ENCODE measurements at regions not wholly inside any gene's neighbourhood (a gene's known extent, or its start where the extent isn't known, plus 50 kb on each side); places are given as distances from the start of the nearest gene placed in this dataset.

DNA sequence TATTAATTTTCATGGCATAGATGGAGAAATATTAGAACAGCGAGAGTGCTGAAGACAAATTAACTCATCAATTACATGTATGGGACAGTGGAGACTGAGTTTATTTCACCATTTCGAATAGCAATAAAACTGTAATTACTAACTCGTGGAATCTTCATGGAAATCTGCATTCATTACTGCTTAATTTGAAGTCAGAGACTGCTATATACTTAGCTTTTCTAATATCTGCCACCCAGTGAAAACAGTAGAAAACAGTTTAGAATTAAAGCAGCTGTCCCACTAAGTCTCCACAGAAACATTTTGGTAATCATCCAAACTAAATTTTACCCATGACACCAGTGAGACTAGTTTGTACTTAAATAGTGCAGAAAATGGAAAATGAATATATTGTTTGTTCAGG lies 56.8 kb downstream of the IZUMO3 start:
- no peak for DNase-seq

DNA sequence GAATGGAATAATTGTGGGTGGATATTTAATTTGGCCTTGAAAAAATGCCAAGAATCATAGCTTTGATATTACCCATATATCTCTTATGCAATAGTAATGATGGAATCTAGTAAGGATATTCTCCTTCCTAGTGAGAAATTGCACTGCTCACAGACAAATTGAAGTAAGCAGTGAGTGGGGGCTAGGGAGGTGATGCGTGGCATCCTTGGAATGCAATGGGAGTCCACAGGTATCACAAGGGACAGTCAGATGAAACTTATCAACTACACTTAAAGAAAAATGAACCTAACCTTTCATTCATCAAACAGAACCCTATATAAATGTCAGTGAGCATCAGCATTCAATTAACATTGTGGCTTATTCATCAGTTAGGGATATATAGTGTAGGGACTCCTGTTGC lies 57.8 kb downstream of the IZUMO3 start:
- no peak for DNase-seq

DNA sequence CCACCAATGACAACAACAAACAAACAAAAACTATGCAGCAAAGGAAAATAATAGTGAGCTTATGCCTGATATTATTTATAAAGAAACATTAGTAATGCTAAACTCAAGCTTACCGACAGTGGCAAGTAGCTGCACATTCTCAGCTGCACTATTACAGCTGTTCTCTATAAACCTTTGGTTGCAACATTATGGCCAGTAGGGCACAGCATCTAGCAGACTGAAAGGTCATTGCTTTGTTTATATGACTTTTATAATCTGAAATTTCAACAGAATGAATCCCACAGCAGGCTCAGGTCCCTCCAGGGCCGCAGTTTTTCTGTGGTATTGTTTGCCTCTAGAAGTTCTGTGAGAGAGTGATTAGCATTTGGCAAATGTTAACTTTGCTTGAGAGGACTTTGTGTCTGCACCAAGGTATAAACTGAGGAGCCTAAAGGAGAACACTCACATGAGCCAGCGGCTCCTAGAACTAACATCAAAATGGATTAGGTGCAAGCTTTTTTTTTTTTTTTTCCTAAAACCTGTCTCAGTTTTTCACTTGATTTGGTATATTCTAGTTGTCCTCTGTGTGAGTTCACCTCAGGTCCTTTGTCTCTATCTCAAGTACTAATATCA lies 58.3 kb downstream of the IZUMO3 start:
- DNase-seq: no peak

DNA sequence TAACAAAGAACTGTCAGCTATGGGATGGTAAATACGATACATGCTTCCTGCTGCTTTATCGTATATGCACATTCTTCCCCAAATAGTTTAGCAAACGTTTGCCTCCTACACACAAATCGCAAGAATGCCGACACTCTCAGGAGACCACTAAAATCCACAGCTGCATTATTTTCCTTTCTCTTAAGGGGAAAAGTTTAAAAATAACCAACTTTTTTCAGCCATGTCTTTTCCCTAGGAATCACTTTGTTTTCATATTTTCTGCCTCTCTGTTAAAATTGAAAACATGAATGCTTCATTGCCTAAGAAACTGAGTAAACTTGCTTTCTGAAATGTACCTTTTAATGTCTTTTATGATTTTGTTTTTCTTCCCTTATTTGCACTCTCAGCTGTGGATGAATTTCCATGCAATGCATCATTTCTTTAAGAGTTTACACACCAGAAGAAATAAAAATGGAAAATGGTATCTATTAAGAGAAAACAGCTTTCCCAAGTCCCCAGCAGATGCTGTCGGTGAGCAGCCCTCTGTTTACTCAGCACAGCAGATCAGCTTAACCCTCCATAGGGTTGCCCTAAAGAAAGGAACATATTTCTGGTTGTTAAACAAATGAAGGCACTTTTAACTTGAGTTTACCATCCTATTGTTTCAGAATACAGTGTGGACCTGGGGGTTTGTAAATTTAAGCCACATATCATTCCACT lies 66.2 kb downstream of the IZUMO3 start:
- no peak for DNase-seq

DNA sequence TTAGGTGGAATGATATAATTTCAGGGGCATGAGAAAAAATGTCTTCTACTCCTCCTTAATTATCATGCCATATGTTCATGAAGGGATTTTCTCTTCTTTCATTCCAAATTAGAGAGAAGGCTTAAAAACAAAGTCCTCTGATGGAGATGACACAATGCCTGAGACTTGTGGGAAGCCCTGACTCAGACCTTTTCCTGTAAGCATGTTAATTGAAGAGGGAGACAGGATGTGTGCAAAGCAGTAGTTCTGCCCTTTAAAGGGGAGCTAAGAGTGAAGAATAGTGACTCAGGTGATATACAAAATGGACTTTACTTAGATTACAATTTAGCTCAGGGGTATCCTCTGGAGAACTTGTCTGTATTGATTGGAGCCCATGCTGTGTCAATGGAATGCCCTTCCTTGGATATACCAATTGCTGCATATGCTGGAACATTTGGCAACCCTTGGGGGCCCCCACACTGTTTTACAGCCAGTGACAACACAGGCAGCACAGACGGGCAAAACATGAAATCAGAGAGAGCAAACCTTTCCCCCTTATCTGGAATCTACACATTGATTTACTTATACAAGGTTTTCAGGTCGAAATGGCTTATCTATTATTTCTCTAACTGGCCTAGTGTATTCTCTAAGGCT lies 81.3 kb downstream of the IZUMO3 start:
- no peak for DNase-seq

DNA sequence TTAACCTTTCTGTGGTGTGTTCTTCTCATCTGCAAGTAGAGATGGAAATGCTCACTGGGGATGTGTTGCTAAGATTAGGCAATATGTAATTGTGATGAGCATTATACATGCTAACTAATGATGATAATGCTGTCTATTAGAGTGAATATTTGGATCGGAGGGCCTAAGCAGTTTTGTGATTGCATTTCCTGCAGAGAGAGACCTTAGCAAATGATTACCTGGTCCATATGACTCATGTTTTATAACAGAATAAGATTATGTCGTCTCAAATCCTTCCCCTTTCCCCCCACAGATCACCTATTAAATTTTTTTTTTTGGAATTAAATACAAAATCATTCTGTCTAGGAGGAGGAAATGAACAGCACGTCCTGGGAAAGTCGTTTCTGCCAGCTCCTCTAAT lies 82.7 kb downstream of the IZUMO3 start:
- DNase-seq: no peak

DNA sequence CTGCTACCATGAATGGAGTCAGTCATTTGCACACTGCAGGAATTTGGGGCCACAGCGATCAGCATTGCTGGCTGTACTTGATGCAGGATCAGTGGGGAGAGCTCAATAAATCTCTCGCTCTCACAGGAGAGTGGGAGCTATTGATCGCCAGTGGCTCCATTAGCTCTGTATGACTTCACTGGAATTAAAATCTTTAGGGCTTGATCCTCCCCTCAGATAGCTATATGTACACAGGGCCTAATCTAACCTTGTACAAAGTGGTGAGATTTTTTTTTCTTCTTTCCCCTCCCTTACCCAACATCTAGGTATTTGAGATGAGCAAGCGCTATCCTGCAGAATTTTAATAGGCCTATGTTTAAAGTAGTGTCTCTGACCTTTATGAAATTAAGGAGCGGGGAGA lies 84.9 kb downstream of the IZUMO3 start:
- no peak for DNase-seq

DNA sequence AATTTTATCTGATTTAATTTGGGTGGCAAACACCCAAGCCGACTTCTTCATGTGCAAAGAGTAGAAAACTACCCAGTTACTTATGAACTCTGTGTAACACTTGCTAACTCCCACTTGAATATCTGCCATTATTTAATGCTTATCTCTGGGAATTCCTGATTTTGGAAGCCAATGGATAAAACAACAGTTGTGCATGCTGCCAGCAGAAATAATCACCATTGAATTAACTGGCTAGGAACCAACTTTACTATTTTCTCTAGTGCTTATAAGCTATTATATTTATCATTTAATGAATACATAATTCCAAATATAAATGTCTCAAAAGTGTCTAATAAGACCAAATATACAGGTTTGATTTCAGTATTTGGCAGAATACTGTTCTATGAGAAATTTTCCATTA lies 85.7 kb downstream of the IZUMO3 start:
- no peak for DNase-seq

DNA sequence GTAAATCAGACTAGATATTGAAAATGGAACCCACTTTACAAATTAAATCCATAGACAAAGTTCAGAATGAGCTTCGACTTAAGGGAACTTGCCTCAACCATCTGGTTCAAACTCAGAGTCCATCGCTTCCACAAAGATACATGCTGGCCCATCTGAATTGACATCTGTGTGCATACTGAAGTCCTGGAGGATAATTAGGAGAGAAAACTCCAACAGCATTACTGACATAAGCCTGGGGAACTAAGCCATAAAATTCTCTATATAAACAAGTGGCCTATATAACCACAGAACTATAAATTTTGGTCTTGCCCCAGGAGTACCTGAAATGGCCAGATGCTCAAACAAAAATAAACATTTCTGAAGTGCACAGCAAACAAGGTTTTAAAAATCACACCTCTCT lies 94.4 kb downstream of the IZUMO3 start:
- no peak for DNase-seq

DNA sequence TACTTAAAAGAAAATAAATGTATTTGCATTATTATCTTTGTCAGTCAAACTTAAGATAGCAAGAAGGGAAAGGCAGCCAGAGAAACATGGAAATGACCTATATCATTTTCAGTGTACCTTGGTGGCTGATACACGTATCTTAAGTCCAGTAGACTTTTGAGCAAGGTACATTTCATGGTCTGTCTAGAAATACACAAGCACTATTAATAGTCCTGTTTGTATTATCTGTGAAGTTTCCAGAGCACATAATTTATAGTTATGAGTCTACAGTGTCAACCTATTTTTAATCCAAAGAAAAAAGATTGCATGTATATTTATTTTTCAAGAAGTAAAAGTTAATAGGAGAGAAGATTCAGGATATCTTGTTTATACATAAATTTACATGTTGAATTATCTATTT lies 95.7 kb downstream of the IZUMO3 start:
- no peak for DNase-seq

DNA sequence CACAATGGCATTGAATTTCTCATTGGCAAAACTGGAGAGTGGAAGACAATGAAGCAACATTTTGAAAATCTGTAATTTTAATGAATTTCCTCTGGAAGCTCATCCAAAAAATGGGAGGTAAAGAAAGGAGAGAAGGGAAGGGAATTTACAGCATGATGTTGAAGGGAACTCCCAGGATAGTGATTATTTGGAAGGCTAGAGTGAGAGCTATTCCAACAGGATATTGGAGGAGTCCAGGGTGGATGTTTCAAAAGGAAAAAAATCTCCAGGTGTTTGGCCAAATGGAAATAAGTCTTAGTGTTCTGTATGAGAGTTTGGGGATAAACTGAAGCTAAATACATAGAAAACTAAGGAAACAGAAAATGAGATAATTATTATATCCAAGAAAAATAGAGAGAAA lies 106.2 kb downstream of the IZUMO3 start:
- DNase-seq: no peak

DNA sequence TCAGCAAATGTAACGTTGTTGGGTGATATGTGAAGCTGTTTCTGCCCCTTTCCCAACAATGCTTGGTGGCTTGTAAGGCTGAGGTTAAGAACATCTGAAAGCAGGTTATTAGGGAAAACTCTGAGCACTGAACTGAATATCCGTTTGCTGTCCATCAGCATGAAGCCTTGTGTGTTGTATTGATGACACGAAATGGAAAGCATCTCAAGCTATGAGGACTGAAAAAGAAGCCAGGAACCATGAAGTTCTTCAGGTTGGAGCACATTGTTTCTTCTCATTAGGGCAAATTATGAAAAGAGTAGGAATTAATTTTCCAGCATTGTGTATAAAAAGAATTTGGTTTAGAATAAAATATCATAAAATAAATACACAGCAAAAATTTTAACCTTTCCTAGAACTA lies 106.8 kb downstream of the IZUMO3 start:
- no peak for DNase-seq

DNA sequence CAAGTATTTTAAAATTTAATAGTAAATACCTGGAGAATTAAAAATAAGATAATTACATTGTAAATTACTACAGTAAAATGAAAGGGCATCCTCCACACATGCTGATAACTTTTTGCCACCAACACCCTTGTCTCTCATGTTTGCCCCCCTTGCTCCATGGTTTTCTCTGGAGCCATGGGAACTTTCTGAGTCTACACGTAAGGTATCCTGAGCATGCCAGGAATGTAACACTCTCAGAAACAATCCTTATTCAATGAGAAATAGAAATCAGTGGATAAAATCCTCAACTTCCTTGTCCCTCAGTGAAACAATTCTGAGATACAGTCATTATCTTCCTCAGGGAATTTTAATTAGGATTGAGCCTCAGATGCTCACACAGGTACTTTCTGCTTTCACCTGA lies 108.9 kb downstream of the IZUMO3 start:
- no peak for DNase-seq

DNA sequence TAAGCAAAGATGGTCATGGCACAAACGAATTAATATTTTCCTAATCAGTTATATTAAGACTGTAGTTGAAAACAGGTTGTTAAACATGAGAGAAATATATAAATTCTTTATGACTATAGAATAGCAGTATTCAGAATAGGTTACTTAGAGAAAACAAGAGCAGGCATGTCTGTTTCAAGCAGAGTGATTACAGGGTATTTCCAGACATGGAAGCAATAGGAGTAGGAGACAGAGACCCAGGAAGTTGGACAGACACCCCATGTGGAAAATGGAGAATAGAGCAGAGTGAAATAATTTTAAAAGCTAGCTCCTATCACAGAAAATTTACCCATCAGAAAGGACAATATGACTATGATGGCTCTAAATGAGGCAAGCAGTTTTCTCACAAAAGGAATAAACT lies 111.5 kb downstream of the IZUMO3 start:
- DNase-seq: no peak

DNA sequence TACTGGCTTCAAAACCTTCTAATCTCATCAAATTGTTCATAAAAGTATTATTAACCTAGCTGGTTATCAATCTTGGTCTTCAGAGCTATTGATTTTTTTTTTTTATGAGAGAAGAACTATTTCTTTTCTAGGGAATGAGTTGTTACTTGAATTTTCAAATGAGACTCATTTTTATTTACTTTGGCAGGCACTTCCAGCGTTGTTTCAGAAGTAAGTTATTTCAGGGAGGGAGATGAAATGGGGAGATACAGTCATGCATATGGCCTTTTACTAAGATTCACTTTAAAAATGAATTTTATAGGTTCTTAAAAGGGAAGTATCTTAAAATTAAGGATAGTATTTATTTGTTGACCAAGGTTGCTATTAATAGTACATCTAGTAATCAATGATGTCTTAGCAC lies 129.6 kb downstream of the IZUMO3 start:
- no peak for DNase-seq

DNA sequence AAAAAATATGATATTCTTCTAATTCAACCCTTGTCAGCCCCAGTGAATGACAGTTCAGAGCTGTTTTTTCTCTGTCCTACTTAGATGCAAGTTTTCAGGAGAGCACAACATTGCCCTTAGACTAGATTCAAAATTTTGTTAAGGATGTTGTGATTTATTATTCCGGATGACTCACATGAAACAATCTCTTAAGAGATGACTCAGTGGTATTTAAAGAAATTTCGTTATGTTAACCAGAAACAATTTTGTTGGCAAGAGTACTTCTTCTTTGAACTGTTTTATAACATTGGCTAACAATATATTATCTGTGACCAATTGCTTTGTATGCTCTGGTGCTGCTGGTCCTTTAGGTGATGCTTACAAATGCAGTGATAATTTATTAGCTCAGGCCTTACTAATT lies 132.0 kb downstream of the IZUMO3 start:
- DNase-seq: no peak

DNA sequence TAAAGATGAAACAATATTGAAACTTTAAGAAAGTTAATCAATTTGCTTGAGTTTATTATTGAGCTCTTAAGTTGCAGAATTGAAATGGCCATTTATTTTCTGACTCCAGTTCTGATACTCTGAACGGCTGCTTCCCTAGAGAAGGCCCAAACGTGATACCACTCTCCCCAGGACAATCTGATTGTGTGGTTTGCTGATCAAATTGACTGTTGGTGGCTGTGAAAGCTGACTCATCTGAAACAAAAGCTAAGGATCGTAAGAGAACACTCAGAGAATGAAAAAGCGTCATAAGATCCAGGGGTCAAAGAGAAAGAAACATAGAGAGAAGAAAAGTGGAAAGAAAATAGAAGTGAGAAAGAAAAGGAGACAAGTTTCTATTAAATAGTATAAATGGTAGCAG lies 147.2 kb downstream of the IZUMO3 start:
- DNase-seq: no peak

DNA sequence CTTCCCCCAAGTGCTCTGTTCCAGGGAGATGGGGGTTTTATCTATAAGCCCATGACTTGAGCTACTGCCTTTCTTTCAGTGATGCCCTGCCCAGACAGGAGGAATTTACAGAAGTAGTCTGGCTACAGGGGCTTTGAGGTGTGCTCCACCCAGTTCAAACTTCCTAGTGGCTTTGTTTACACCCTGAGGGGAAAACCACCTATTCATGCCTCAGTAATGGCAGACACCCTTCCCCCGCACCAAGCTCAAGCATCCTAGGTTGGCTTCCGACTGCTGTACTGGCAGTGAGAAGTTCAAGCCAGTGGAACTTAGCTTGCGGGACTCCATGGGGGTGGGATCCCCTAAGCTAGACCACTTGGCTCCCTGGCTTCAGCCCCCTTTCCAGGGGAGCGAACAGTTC lies 154.6 kb downstream of the IZUMO3 start:
- no peak for DNase-seq

DNA sequence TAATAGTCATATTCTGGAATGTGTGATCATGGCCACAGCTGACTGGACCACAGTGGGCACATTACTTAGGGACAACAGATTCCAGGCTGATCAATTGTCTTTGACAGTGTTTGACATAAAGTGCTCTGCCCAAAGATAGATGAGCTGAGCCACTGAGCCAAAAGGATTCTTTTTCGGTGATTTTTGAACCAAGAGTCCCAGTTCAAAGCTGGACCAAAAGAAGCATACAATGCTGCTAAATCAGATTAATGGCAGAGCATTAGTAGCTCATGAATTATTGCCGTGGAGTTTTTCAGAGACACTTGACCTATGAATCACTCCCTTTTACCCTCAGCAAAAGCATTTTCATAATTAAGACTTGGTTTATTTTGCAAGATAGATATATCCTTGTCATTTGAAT lies 160.6 kb downstream of the IZUMO3 start:
- DNase-seq: no peak

DNA sequence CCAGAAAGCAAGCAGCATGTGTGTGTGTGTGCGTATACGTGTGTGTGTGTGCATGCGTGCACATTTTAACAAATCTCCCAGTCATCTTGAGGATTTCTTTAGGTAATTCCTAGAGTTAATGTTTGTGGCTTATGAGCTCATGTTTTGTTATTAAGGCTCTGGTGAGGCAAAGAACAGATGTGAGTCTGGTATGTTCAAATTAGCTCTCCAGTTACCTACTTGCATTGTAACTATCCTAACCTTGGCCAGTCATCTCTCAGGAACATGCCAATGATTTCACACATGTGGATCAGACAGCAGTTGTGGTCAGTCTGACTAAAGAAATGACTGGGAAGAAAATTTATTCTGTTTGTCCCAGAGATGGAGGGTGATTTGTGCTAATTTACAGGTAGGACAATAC lies 163.1 kb downstream of the IZUMO3 start:
- no peak for DNase-seq

DNA sequence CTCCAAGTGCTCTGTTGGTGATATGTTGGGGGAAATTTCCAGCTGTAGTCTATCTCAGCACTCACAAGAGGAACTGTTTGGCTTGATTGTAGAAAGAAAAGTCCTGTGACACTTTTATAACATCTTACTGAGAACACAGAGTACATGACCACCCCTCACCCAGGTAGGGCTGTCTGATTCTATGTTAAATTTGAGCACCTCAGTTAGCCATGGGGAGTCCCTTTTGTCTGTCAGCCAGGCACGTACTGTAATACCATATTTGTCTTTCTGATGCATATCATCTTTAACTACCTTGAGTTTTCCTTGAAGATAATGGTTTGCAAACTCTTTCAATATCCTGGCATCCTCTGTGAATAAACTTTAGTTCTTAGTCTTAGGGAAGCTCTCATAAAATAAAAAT lies 164.5 kb downstream of the IZUMO3 start:
- no peak for DNase-seq

DNA sequence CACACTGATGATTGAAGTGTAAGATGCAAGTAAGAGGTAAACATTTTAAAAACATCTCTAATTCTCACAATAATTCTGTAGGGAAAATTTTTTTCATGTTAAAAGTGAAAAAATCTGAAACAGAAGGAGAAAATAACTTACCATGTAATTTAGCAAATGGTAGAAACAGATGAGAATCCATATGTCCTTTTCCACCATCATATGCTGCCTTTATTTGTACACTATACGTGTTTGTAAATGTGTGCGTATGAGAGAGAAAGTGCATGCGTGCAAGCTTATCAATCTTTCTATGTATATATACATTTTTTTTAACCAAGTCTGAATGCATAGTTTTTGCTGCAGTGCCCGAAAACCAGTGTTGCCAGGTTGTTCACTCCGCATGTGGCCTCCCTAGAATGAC lies 186.7 kb downstream of the IZUMO3 start:
- DNase-seq: no peak

DNA sequence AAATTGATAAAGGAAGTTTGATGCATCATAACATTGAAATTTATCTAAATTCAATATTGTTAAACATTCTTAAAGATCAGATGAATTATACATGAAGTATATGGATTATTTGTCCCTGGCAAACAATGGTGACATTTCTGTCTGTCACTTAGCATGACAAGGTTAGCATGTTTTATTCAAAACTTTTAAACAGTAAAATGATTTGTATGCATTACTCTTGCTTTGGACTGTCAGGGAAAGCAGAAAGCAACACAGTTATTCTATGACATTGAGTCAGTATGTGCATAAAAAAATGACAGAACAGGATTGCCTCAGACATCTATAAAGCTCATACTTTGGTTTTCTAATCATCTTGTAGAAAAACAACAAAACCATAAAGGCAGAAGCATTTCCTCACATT lies 193.7 kb downstream of the IZUMO3 start:
- no peak for DNase-seq

DNA sequence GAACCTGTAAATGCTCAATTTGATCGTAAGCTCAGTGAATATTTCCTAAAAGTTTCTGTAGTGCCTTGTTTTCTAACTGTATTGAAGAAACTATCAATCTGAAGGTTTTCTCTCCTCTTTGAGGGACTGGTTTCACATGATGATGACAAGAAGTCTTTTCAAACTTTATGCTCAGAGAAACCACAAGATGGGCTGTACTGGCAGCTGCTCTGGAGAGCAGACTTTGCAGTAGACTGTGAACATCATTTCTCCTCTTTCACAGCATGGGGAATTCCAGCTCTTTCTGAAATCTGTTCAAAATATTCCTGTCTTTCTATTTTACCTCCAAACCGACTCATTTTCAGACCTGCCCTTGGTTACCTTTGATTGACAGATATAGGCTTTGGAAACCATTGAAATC lies 194.4 kb downstream of the IZUMO3 start:
- no peak for DNase-seq

DNA sequence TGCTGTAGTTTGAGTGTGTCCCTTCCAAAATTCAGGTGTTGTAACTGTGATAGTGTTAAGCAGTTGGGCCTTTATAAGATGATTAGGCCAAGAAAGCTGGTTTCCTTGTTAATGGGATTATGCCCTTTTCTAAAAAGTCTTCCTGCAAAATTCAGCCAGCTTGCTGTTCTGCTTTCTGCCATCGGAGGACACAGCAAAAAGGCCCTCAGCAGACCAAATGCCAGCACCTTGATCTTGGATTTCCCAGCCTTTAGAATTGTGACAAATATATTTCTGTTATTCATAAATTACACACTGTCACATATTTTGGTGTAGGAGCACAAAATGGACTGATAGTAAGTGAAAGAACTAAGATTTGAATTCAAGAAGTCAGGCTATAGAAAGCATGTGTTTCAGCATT lies 203.2 kb downstream of the IZUMO3 start:
- DNase-seq: no peak
